ENCODE measurements at regions not wholly inside any gene's neighbourhood (a gene's known extent, or its start where the extent isn't known, plus 50 kb on each side); places are given as distances from the start of the nearest gene placed in this dataset.
"Not testable (repeated sequence)": the region's sequence is repeated elsewhere in the genome, so short reads cannot be mapped to it uniquely, and the experiment has no call there.

DNA sequence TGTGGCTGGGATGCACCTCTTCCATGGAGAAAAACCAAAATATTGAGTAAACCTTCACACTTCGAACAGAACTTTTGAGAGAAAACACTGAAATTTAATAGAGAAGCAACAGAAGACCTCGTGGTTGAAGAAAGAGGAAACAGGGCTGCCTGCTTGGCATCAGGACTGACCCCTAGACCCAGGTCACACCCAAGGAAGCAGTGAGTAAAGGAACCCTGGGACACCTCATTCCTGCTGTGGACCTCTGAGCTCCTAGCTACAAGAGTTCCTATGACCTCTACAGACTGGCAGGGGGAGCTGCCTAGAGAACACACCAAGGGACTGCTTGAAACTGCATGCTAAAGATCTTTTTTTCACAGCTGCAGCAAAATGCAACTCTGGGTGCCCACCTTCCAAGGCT, 67.8 kb downstream of the FASLG start:
- H3K4me3 ChIP-seq (ENCODE audit: low read depth, low read length): no peak overlapping the region
- Mint-ChIP-seq H3K27me3 (peaks cover 11% of the 10 kb centered on the region), H3K9me3 (peaks cover 0 to 12% (median 2%) of the 10 kb centered on the region in 7 donors), H3K4me3 (no peak overlapping the region), H3K36me3 (no peaks in the 10 kb centered on the region), H3K4me1 (peaks cover 6 to 23% (median 18%) of the 10 kb centered on the region in 4 donors), H3K27ac (no peak overlapping the region)
- H3K9me3 ChIP-seq (ENCODE audit: control insufficient read depth in 2 of 2, low read length in 2 of 2): no peaks in the 10 kb centered on the region
- H3K4me1 ChIP-seq (ENCODE audit: control insufficient read depth, insufficient read depth, low read length, poor library complexity, severe bottlenecking): peaks cover 15% of the 10 kb centered on the region
- H3K27me3 ChIP-seq (ENCODE audit: control insufficient read depth, insufficient read depth, low read length): peaks cover 3% of the 10 kb centered on the region
- DNase-seq (no peak), ATAC-seq (ENCODE audit: low read depth in 2 of 2) (no peak)
- no peak overlapping the region for H3K27ac ChIP-seq (ENCODE audit: insufficient read depth, low read length, poor library complexity, severe bottlenecking)
- H3K36me3 ChIP-seq (ENCODE audit: control insufficient read depth, insufficient read depth, low read length): no peaks in the 10 kb centered on the region

- H3K36me3 Mint-ChIP-seq: no peaks in the 10 kb centered on the region
- Histone ChIP-seq H3K27ac (ENCODE audit: insufficient read depth, low read length, poor library complexity, severe bottlenecking) (no peak overlapping the region), H3K27me3 (ENCODE audit: control insufficient read depth, insufficient read depth, low read length) (peaks cover 3% of the 10 kb centered on the region), H3K9me3 (ENCODE audit: control insufficient read depth in 2 of 2, low read length in 2 of 2) (no peaks in the 10 kb centered on the region), H3K4me1 (ENCODE audit: control insufficient read depth, insufficient read depth, low read length, poor library complexity, severe bottlenecking) (peaks cover 15% of the 10 kb centered on the region), H3K4me3 (ENCODE audit: low read depth, low read length) (no peak overlapping the region), H3K36me3 (ENCODE audit: control insufficient read depth, insufficient read depth, low read length) (no peaks in the 10 kb centered on the region)
- DNase-seq (no peak), ATAC-seq (ENCODE audit: low read depth in 2 of 2) (no peak)
- H3K4me3 Mint-ChIP-seq: no peak overlapping the region
- peaks cover 17% of the 10 kb centered on the region for H3K27me3 Mint-ChIP-seq
- H3K27ac Mint-ChIP-seq: peak overlapping the region in 1 of 3 donors; percentile 22
- peaks cover 0 to 12% (median 2%) of the 10 kb centered on the region in 7 donors for H3K9me3 Mint-ChIP-seq
- H3K4me1 Mint-ChIP-seq: peaks cover 6 to 23% (median 18%) of the 10 kb centered on the region in 4 donors
Observed at GRCh38 chr1:172727275-172727857, 68.5 kb downstream of the FASLG start.

GRCh38 chr1:172727956-172728603, 69.2 kb downstream of the FASLG start:
- H3K9me3 ChIP-seq (ENCODE audit: control insufficient read depth in 2 of 2, low read length in 2 of 2): no peaks in the 10 kb centered on the region
- peaks cover 3% of the 10 kb centered on the region for H3K27me3 ChIP-seq (ENCODE audit: control insufficient read depth, insufficient read depth, low read length)
- peak; percentile 17 to 78 (median 49) for DNase-seq
- peak; percentile 83 to 85 for ATAC-seq (ENCODE audit: low read depth in 2 of 2)
- H3K4me1 ChIP-seq (ENCODE audit: control insufficient read depth, insufficient read depth, low read length, poor library complexity, severe bottlenecking): peaks cover 15% of the 10 kb centered on the region
- peaks cover 0 to 12% (median 2%) of the 10 kb centered on the region in 7 donors for H3K9me3 Mint-ChIP-seq
- no peaks in the 10 kb centered on the region for H3K36me3 ChIP-seq (ENCODE audit: control insufficient read depth, insufficient read depth, low read length)
- peaks cover 23% of the 10 kb centered on the region for H3K27me3 Mint-ChIP-seq
- H3K27ac Mint-ChIP-seq: no peak overlapping the region
- no peaks in the 10 kb centered on the region for H3K36me3 Mint-ChIP-seq
- H3K27ac ChIP-seq (ENCODE audit: insufficient read depth, low read length, poor library complexity, severe bottlenecking): no peak overlapping the region
- H3K4me1 Mint-ChIP-seq: peaks cover 6 to 23% (median 18%) of the 10 kb centered on the region in 4 donors
- no peak overlapping the region for H3K4me3 ChIP-seq (ENCODE audit: low read depth, low read length)
- no peak overlapping the region for H3K4me3 Mint-ChIP-seq

DNA sequence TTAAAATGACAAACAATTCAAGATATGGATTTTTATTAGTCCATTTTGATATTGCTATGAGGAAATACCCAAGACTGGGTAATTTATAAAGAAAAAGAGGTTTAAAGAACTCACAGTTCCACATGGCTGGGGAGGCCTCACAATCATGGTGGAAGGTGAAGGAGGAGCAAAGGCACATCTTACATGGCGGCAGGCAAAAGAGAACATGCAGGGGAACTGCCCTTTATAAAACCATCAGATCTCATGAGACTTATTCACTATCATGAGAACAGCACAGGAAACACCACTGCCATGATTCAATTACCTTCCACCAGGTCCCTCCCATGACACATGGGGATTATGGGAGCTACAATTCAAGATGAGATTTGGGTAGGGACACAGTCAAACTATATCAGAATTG, 69.8 kb downstream of the FASLG start:
- H3K27ac ChIP-seq (ENCODE audit: insufficient read depth, low read length, poor library complexity, severe bottlenecking); H3K9me3 ChIP-seq (ENCODE audit: control insufficient read depth in 2 of 2, low read length in 2 of 2); H3K36me3 Mint-ChIP-seq; H3K27me3 ChIP-seq (ENCODE audit: control insufficient read depth, insufficient read depth, low read length); ATAC-seq (ENCODE audit: low read depth in 2 of 2); H3K27ac Mint-ChIP-seq; H3K4me3 Mint-ChIP-seq; H3K4me3 ChIP-seq (ENCODE audit: low read depth, low read length); DNase-seq; H3K36me3 ChIP-seq (ENCODE audit: control insufficient read depth, insufficient read depth, low read length): not testable (repeated sequence)
- peaks cover 15% of the 10 kb centered on the region for H3K4me1 ChIP-seq (ENCODE audit: control insufficient read depth, insufficient read depth, low read length, poor library complexity, severe bottlenecking)
- H3K27me3 Mint-ChIP-seq: peaks cover 28% of the 10 kb centered on the region
- H3K9me3 Mint-ChIP-seq: peaks cover 0 to 12% (median 2%) of the 10 kb centered on the region in 7 donors
- H3K4me1 Mint-ChIP-seq: peaks cover 6 to 23% (median 18%) of the 10 kb centered on the region in 4 donors

- ATAC-seq (ENCODE audit: low read depth in 2 of 2): no peak
- H3K4me3 Mint-ChIP-seq: no peak overlapping the region
- peaks cover 0 to 5% (median 1%) of the 10 kb centered on the region in 4 donors for H3K4me1 Mint-ChIP-seq
- no peak overlapping the region for H3K27ac ChIP-seq (ENCODE audit: insufficient read depth, low read length, poor library complexity, severe bottlenecking)
- no peaks in the 10 kb centered on the region for H3K36me3 Mint-ChIP-seq
- no peak overlapping the region for H3K27ac Mint-ChIP-seq
- H3K27me3 Mint-ChIP-seq: peaks cover 40% of the 10 kb centered on the region
- no peaks in the 10 kb centered on the region for H3K4me1 ChIP-seq (ENCODE audit: control insufficient read depth, insufficient read depth, low read length, poor library complexity, severe bottlenecking)
- DNase-seq: no peak
- no peak overlapping the region for H3K4me3 ChIP-seq (ENCODE audit: low read depth, low read length)
- no peaks in the 10 kb centered on the region for H3K9me3 ChIP-seq (ENCODE audit: control insufficient read depth in 2 of 2, low read length in 2 of 2)
- H3K9me3 Mint-ChIP-seq: peaks cover 0 to 12% (median 2%) of the 10 kb centered on the region in 7 donors
- peaks cover 5% of the 10 kb centered on the region for H3K27me3 ChIP-seq (ENCODE audit: control insufficient read depth, insufficient read depth, low read length)
- no peaks in the 10 kb centered on the region for H3K36me3 ChIP-seq (ENCODE audit: control insufficient read depth, insufficient read depth, low read length)
Observed at GRCh38 chr1:172732427-172732826, 73.5 kb downstream of the FASLG start.

GRCh38 chr1:172733815-172734214, 74.9 kb downstream of the FASLG start:
- Mint-ChIP-seq H3K4me1 (peaks cover 0 to 2% (median 0%) of the 10 kb centered on the region in 4 donors), H3K27ac (no peak overlapping the region), H3K27me3 (peaks cover 50% of the 10 kb centered on the region), H3K36me3 (no peaks in the 10 kb centered on the region), H3K9me3 (peaks cover 0 to 7% (median 2%) of the 10 kb centered on the region in 7 donors), H3K4me3 (peak overlapping the region in 1 of 4 donors; percentile 10)
- no peaks in the 10 kb centered on the region for H3K4me1 ChIP-seq (ENCODE audit: control insufficient read depth, insufficient read depth, low read length, poor library complexity, severe bottlenecking)
- H3K27ac ChIP-seq (ENCODE audit: insufficient read depth, low read length, poor library complexity, severe bottlenecking): no peak overlapping the region
- DNase-seq (no peak), ATAC-seq (ENCODE audit: low read depth in 2 of 2) (no peak)
- H3K27me3 ChIP-seq (ENCODE audit: control insufficient read depth, insufficient read depth, low read length): peaks cover 13% of the 10 kb centered on the region
- no peaks in the 10 kb centered on the region for H3K36me3 ChIP-seq (ENCODE audit: control insufficient read depth, insufficient read depth, low read length)
- H3K4me3 ChIP-seq (ENCODE audit: low read depth, low read length): no peak overlapping the region
- no peaks in the 10 kb centered on the region for H3K9me3 ChIP-seq (ENCODE audit: control insufficient read depth in 2 of 2, low read length in 2 of 2)

DNA sequence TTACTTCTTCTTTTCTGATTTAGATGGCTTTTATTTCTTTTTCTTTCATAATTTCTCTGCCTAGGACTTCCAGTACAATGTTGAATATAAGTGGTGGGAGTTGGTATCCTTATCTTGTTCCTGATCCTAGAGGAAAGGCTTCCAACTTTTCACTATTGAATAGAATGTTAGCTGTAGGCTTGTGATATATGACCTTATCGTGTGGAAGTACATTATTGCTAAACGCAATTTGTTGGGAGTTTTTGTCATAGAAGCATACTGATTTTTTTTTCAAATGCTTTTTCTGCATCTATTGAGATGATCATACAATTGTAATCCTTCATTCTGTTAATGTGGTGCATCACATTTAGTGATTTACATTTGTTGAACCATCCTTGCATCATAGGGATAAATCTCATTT, 79.5 kb downstream of the FASLG start:
- H3K4me3 Mint-ChIP-seq: no peak overlapping the region
- no peak overlapping the region for H3K4me3 ChIP-seq (ENCODE audit: low read depth, low read length)
- peaks cover 4 to 6% (median 5%) of the 10 kb centered on the region in 4 donors for H3K4me1 Mint-ChIP-seq
- ATAC-seq (ENCODE audit: low read depth in 2 of 2) (no peak), DNase-seq (no peak)
- H3K9me3 ChIP-seq (ENCODE audit: control insufficient read depth in 2 of 2, low read length in 2 of 2): peaks cover 0 to 2% of the 10 kb centered on the region in 2 experiments
- H3K27ac ChIP-seq (ENCODE audit: insufficient read depth, low read length, poor library complexity, severe bottlenecking): no peak overlapping the region
- peaks cover 63% of the 10 kb centered on the region for H3K27me3 Mint-ChIP-seq
- no peak overlapping the region for H3K27ac Mint-ChIP-seq
- no peaks in the 10 kb centered on the region for H3K4me1 ChIP-seq (ENCODE audit: control insufficient read depth, insufficient read depth, low read length, poor library complexity, severe bottlenecking)
- no peaks in the 10 kb centered on the region for H3K9me3 Mint-ChIP-seq
- peaks cover 21% of the 10 kb centered on the region for H3K27me3 ChIP-seq (ENCODE audit: control insufficient read depth, insufficient read depth, low read length)
- H3K36me3 Mint-ChIP-seq: no peaks in the 10 kb centered on the region
- no peaks in the 10 kb centered on the region for H3K36me3 ChIP-seq (ENCODE audit: control insufficient read depth, insufficient read depth, low read length)
